ENCODE measurements at regions not wholly inside any gene's neighbourhood (a gene's known extent, or its start where the extent isn't known, plus 50 kb on each side); places are given as distances from the start of the nearest gene placed in this dataset.

GRCh38 chr18:44035554-44035953, 645.1 kb upstream of the SETBP1 start:
- Mint-ChIP-seq H3K9me3 (ENCODE audit: unreplicated experiment) (no peaks in the 10 kb centered on the region), H3K4me3 (ENCODE audit: unreplicated experiment) (no peak overlapping the region), H3K4me1 (ENCODE audit: low read depth, unreplicated experiment) (no peaks in the 10 kb centered on the region), H3K27ac (ENCODE audit: unreplicated experiment) (no peak overlapping the region), H3K27me3 (ENCODE audit: unreplicated experiment) (no peaks in the 10 kb centered on the region), H3K36me3 (ENCODE audit: unreplicated experiment) (no peaks in the 10 kb centered on the region)
- DNase-seq: no peak
- no peak for TF ChIP-seq CTCF (IDR thresholded peaks at IDR 0.05; ENCODE audit: partially characterized antibody, unreplicated experiment)

GRCh38 chr18:44036501-44036900, 644.2 kb upstream of the SETBP1 start:
- Mint-ChIP-seq H3K36me3 (ENCODE audit: unreplicated experiment) (no peaks in the 10 kb centered on the region), H3K27me3 (ENCODE audit: unreplicated experiment) (no peaks in the 10 kb centered on the region), H3K4me1 (ENCODE audit: low read depth, unreplicated experiment) (peaks cover 2% of the 10 kb centered on the region), H3K4me3 (ENCODE audit: unreplicated experiment) (no peak overlapping the region), H3K27ac (ENCODE audit: unreplicated experiment) (no peak overlapping the region), H3K9me3 (ENCODE audit: unreplicated experiment) (no peaks in the 10 kb centered on the region)
- DNase-seq: peak; percentile 22
- TF ChIP-seq CTCF (IDR thresholded peaks at IDR 0.05; ENCODE audit: partially characterized antibody, unreplicated experiment): no peak

- H3K36me3 Mint-ChIP-seq (ENCODE audit: unreplicated experiment): no peaks in the 10 kb centered on the region
- no peaks in the 10 kb centered on the region for H3K9me3 Mint-ChIP-seq (ENCODE audit: unreplicated experiment)
- H3K27me3 Mint-ChIP-seq (ENCODE audit: unreplicated experiment): no peaks in the 10 kb centered on the region
- no peak overlapping the region for H3K4me3 Mint-ChIP-seq (ENCODE audit: unreplicated experiment)
- no peak overlapping the region for H3K27ac Mint-ChIP-seq (ENCODE audit: unreplicated experiment)
- no peak for TF ChIP-seq CTCF (IDR thresholded peaks at IDR 0.05; ENCODE audit: partially characterized antibody, unreplicated experiment)
- DNase-seq: no peak
- peaks cover 5% of the 10 kb centered on the region for H3K4me1 Mint-ChIP-seq (ENCODE audit: low read depth, unreplicated experiment)
Measured at GRCh38 chr18:44039216-44039615, 641.5 kb upstream of the SETBP1 start.

GRCh38 chr18:44039826-44040225, 640.9 kb upstream of the SETBP1 start:
- no peak for DNase-seq
- Mint-ChIP-seq H3K27ac (ENCODE audit: unreplicated experiment) (no peak overlapping the region), H3K27me3 (ENCODE audit: unreplicated experiment) (no peaks in the 10 kb centered on the region), H3K4me1 (ENCODE audit: low read depth, unreplicated experiment) (peaks cover 5% of the 10 kb centered on the region), H3K36me3 (ENCODE audit: unreplicated experiment) (no peaks in the 10 kb centered on the region), H3K9me3 (ENCODE audit: unreplicated experiment) (no peaks in the 10 kb centered on the region), H3K4me3 (ENCODE audit: unreplicated experiment) (no peak overlapping the region)
- TF ChIP-seq CTCF (IDR thresholded peaks at IDR 0.05; ENCODE audit: partially characterized antibody, unreplicated experiment): no peak

GRCh38 chr18:44041553-44041952, 639.1 kb upstream of the SETBP1 start:
- Mint-ChIP-seq H3K27me3 (ENCODE audit: unreplicated experiment) (no peaks in the 10 kb centered on the region), H3K36me3 (ENCODE audit: unreplicated experiment) (no peaks in the 10 kb centered on the region), H3K4me3 (ENCODE audit: unreplicated experiment) (no peak overlapping the region), H3K4me1 (ENCODE audit: low read depth, unreplicated experiment) (peaks cover 5% of the 10 kb centered on the region), H3K27ac (ENCODE audit: unreplicated experiment) (no peak overlapping the region), H3K9me3 (ENCODE audit: unreplicated experiment) (no peaks in the 10 kb centered on the region)
- TF ChIP-seq CTCF (IDR thresholded peaks at IDR 0.05; ENCODE audit: partially characterized antibody, unreplicated experiment): no peak
- DNase-seq: no peak

Data from glutamatergic neuron (in vitro differentiated cells).